ENCODE measurements at regions not wholly inside any gene's neighbourhood (a gene's known extent, or its start where the extent isn't known, plus 50 kb on each side); places are given as distances from the start of the nearest gene placed in this dataset.

DNA sequence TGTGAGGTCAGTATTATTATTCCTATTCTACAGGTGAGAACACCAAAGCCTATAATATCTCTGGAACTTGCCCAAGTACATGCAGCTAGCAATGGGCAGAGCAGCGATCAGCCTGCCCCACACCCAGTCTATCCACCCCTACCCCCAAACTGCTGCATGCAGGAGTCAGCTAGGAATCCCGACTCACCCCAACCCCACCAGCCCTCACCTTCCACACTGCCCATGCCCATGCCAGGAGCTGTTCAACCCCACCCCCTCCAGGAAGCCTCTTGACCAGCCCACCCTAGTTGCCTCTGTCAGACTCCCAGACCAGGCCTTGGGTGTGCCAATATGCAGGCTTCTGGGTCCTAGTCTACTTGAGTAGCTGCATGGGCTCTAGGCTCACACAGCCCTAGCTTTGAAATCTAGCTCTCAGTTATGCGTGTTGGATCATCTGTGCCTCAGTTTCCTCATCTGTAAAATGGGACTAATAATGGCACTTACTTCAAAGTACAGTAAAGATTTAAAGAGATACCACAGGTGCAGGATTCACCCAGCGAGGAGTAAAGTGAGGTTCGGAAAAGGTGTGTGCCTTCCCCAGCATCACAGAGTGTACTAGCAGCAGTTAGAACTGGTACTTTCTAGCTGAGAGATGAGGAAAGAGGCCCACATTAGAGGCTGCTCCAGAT lies 173.2 kb downstream of the VEGFA start:
- H3K4me1 ChIP-seq (ENCODE audit: control insufficient read depth, insufficient read depth, low read length, poor library complexity, severe bottlenecking), result peaks cover 14% of the 10 kb centered on the region
- whole genome bisulfite sequencing, 2 experiments (ENCODE audit: insufficient coverage in 2 of 2), result 93 to 95% methylated on average over 4 of the region's 5 CpGs
- H3K9me3 ChIP-seq (ENCODE audit: control insufficient read depth, low read length), result peaks cover 15% of the 10 kb centered on the region
- no peak overlapping the region for H3K4me3 ChIP-seq (ENCODE audit: extremely low read depth, insufficient read depth, low read length, poor library complexity, severe bottlenecking)
- H3K27ac ChIP-seq (ENCODE audit: low read depth, low read length, severe bottlenecking), result no peak overlapping the region
- no peaks in the 10 kb centered on the region for H3K36me3 ChIP-seq (ENCODE audit: control insufficient read depth, insufficient read depth, low read length)

DNA sequence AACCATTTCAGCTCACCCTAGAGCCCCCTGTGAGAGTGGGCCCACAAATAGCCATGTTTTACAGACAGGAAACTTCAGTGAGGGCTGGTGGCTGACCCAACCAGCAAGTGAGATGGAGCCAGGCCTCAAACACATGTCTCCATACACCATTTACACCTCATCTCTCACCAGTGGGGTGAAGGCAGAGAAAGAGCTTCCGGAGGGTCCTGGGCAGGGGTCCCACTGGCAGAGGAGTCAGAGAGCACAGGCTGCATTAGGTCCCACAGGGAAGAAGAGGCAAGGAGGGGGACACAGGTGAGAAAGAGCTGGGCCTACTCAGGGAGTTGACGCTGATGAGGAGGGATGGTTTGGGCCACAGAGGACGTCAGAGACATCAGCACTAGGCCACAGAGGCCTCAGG lies 172.6 kb downstream of the VEGFA start:
- H3K9me3 ChIP-seq (ENCODE audit: control insufficient read depth, low read length), result peaks cover 15% of the 10 kb centered on the region
- no peaks in the 10 kb centered on the region for H3K36me3 ChIP-seq (ENCODE audit: control insufficient read depth, insufficient read depth, low read length)
- peaks cover 20% of the 10 kb centered on the region for H3K4me1 ChIP-seq (ENCODE audit: control insufficient read depth, insufficient read depth, low read length, poor library complexity, severe bottlenecking)
- no peak overlapping the region for H3K4me3 ChIP-seq (ENCODE audit: extremely low read depth, insufficient read depth, low read length, poor library complexity, severe bottlenecking)
- 91 to 97% methylated on average over 2 to 3 of the region's 3 CpGs for WGBS, 2 experiments (ENCODE audit: insufficient coverage in 2 of 2)
- no peak overlapping the region for H3K27ac ChIP-seq (ENCODE audit: low read depth, low read length, severe bottlenecking)

DNA sequence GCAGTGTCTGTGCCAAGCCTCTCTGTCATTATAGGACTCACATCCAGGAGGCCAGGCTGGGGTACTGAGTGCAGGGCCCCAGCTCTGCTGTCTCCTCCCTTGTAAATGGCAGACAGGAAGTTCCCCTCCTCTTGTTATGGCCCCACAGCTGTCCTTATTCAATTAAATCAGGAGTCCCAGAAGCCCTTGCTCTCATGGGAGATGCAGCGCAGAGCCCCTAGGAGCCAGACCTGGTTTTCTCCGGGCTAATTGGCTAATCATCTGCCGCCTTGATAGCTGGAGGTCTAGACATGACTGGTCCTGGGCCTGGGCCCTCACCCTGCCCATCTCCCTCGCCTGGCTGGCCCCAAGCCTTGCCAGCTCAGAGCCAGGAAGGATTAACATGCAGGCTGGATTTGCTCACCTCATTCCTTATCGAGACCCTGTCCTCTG lies 172.0 kb downstream of the VEGFA start:
- H3K4me3 ChIP-seq (ENCODE audit: extremely low read depth, insufficient read depth, low read length, poor library complexity, severe bottlenecking), result no peak overlapping the region
- H3K4me1 ChIP-seq (ENCODE audit: control insufficient read depth, insufficient read depth, low read length, poor library complexity, severe bottlenecking), result peaks cover 20% of the 10 kb centered on the region
- peaks cover 15% of the 10 kb centered on the region for H3K9me3 ChIP-seq (ENCODE audit: control insufficient read depth, low read length)
- 74 to 90% methylated on average over 4 to 5 of the region's 5 CpGs for WGBS, 2 experiments (ENCODE audit: insufficient coverage in 2 of 2)
- no peaks in the 10 kb centered on the region for H3K36me3 ChIP-seq (ENCODE audit: control insufficient read depth, insufficient read depth, low read length)
- no peak overlapping the region for H3K27ac ChIP-seq (ENCODE audit: low read depth, low read length, severe bottlenecking)

DNA sequence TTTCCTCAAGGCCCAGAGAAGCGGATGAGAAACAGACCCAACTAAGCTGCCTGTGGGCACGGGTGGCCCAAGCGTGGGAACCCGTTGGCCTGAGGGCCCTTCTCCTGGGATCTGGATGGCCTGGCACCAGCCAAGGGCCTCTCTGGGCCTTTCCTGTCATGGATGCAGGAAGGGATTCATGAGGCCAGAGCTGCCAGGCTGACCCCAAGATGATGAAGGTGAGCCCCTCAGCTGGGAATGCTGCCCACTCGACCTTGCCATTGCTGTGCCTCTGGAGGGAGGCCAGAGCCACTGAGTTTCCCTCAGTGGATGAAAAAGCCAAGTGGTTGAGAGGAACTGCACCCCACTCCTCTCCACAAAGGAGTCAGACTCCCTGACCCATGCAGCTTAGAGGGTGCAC lies 171.2 kb downstream of the VEGFA start:
- WGBS, 2 experiments (ENCODE audit: insufficient coverage in 2 of 2), result 91 to 93% methylated on average over 5 of the region's 5 CpGs
- Histone ChIP-seq H3K9me3 (ENCODE audit: control insufficient read depth, low read length) (peaks cover 15% of the 10 kb centered on the region), H3K4me1 (ENCODE audit: control insufficient read depth, insufficient read depth, low read length, poor library complexity, severe bottlenecking) (peaks cover 20% of the 10 kb centered on the region), H3K4me3 (ENCODE audit: extremely low read depth, insufficient read depth, low read length, poor library complexity, severe bottlenecking) (no peak overlapping the region), H3K27ac (ENCODE audit: low read depth, low read length, severe bottlenecking) (no peak overlapping the region), H3K36me3 (ENCODE audit: control insufficient read depth, insufficient read depth, low read length) (no peaks in the 10 kb centered on the region)

DNA sequence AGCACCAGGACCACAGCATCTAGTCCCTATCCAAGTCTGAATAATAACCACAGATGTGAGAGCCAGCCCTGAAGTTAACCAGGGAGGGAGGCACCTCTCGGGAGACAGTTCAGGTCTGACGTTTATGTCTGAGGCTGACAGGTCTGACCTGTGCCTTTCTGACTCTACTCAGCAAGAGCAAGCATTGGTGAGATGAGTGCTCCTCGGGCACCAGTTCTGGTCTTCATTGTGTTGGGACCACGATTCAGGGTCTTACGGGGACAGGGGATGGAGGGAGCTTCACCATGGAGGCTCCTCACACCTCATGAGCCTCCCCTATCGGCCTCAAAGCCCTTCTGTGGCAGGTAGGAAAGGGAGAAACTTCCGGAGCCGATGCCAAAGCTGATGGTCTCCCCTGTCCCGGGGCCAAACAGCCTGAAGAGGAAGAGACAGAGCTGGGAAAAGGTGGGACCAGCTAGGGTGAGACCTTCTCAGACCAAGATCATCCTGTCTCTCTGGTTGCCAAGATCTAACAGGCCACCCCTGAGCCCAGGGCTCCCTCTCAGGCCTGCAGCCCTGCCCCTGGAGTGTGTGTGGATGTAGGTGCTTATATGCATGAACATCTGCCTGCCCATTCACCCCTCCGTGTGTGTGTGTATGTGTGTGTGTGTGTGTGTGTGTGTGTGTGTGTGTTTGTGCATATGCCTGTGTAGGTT lies 170.5 kb downstream of the VEGFA start:
- no peak overlapping the region for H3K4me3 ChIP-seq (ENCODE audit: extremely low read depth, insufficient read depth, low read length, poor library complexity, severe bottlenecking)
- H3K36me3 ChIP-seq (ENCODE audit: control insufficient read depth, insufficient read depth, low read length), result no peaks in the 10 kb centered on the region
- 92 to 96% methylated on average over 4 to 5 of the region's 10 CpGs for WGBS, 2 experiments (ENCODE audit: insufficient coverage in 2 of 2)
- H3K9me3 ChIP-seq (ENCODE audit: control insufficient read depth, low read length), result peaks cover 9% of the 10 kb centered on the region
- H3K4me1 ChIP-seq (ENCODE audit: control insufficient read depth, insufficient read depth, low read length, poor library complexity, severe bottlenecking), result peaks cover 20% of the 10 kb centered on the region
- H3K27ac ChIP-seq (ENCODE audit: low read depth, low read length, severe bottlenecking), result no peak overlapping the region

DNA sequence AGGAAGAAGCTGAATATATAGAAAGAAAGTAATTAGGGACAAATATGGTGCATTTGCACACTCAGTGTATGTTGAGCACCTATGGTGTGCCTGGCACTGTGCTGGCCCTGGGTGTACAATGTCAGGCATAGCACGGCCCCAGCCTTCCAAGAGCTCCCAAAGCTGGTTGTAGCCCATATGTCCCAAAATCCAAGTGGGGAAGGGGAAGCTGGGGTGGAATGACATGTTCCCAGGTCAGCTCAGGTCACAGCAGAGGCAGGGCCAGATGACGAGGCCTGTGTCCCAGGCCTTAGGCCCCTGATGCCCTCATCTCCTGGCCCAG lies 170.0 kb downstream of the VEGFA start:
- peaks cover 4% of the 10 kb centered on the region for H3K9me3 ChIP-seq (ENCODE audit: control insufficient read depth, low read length)
- 90 to 100% methylated on average over 2 of the region's 2 CpGs for WGBS, 2 experiments (ENCODE audit: insufficient coverage in 2 of 2)
- peaks cover 20% of the 10 kb centered on the region for H3K4me1 ChIP-seq (ENCODE audit: control insufficient read depth, insufficient read depth, low read length, poor library complexity, severe bottlenecking)
- no peak overlapping the region for H3K27ac ChIP-seq (ENCODE audit: low read depth, low read length, severe bottlenecking)
- no peaks in the 10 kb centered on the region for H3K36me3 ChIP-seq (ENCODE audit: control insufficient read depth, insufficient read depth, low read length)
- no peak overlapping the region for H3K4me3 ChIP-seq (ENCODE audit: extremely low read depth, insufficient read depth, low read length, poor library complexity, severe bottlenecking)

DNA sequence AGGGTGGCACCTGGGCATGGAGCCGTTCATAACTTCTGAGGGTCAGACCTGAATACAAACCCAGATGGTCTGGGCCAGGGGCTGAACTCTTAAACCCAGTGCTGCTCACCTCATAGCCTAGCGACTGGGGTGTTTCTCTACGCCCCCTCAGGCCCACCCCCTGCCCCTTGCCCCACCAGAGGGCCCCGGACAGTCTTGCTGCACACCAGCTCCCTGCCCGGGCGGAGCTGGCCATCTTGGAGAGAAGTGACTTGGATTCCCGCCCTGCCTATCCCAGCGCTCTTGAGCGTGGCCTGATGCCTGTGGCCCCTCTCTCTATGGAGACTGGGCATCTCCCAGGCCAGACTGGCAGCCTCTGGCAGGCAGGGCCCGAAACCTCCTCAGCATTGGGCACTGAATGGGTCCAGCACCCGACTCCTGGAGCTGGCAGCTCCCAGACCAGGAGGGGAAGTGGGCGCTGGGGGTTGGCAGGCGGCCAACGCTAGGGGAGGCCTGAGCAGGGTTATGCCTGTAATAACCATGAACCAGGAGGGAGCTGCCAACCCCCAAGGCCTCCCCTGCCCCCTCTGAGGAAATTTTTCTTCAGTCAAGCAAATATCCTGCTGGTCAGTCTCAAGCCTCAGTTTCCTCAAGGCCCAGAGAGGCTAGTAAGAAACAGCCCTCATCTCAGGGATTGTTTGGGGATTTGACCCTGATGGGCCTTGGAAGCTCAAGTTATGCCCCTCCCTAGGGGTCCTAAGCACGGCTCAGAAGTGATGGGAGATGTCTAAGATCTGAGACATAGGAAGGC lies 169.5 kb downstream of the VEGFA start:
- Histone ChIP-seq H3K27ac (ENCODE audit: low read depth, low read length, severe bottlenecking) (no peak overlapping the region), H3K4me3 (ENCODE audit: extremely low read depth, insufficient read depth, low read length, poor library complexity, severe bottlenecking) (no peak overlapping the region), H3K36me3 (ENCODE audit: control insufficient read depth, insufficient read depth, low read length) (no peaks in the 10 kb centered on the region), H3K9me3 (ENCODE audit: control insufficient read depth, low read length) (no peaks in the 10 kb centered on the region), H3K4me1 (ENCODE audit: control insufficient read depth, insufficient read depth, low read length, poor library complexity, severe bottlenecking) (peaks cover 21% of the 10 kb centered on the region)
- WGBS, 2 experiments (ENCODE audit: insufficient coverage in 2 of 2), result 93 to 96% methylated on average over 14 to 15 of the region's 15 CpGs

DNA sequence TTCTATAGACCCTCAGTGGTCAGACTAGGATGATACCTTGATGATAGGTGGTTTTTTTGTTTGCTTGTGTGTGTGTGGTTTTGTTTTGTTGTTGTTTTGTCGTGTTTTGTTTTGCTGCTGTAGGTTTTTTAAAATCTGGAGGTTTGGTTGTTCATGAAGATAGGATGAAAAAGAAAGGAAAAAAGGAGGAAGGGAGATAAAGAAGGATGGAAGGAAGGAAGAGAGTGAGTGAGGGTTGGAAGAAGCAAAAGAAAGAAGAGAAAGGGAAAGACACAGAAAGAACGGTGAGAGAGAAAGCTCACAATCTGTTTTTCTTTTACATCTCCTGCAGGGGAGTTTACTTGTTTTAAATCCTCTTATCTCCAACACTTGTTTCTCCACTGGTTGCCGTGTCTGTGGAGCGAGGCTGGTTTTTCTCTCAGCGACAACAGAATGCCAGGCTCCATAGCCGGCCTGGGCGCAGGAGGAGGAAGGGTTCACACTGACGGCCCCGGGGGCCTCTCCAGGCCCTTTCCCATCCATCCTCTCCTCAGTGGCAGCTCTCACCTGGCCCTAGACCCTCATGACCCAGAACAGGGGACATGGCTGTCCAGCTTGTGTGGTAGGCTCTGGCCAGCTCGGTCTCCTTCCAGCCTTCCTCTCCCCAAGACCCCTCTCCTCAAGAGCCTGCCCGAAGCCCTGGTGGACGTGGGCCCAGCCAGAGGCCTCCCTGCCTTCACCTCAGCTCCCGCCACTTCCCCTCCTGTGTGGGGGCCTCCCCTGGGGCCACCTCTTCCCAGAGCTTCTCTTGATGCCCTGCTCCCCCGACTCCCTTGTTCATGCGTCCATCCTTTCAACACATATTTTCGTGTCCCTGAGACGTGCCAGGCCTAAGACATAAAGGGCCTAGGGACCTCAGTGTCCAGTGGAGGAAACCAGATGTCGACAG lies 168.4 kb downstream of the VEGFA start:
- H3K4me1 ChIP-seq (ENCODE audit: control insufficient read depth, insufficient read depth, low read length, poor library complexity, severe bottlenecking), result peaks cover 17% of the 10 kb centered on the region
- H3K9me3 ChIP-seq (ENCODE audit: control insufficient read depth, low read length), result no peaks in the 10 kb centered on the region
- no peak overlapping the region for H3K4me3 ChIP-seq (ENCODE audit: extremely low read depth, insufficient read depth, low read length, poor library complexity, severe bottlenecking)
- 85% methylated on average over 14 to 17 of the region's 18 CpGs for WGBS, 2 experiments (ENCODE audit: insufficient coverage in 2 of 2)
- no peaks in the 10 kb centered on the region for H3K36me3 ChIP-seq (ENCODE audit: control insufficient read depth, insufficient read depth, low read length)
- H3K27ac ChIP-seq (ENCODE audit: low read depth, low read length, severe bottlenecking), result peak overlapping the region; percentile 41

DNA sequence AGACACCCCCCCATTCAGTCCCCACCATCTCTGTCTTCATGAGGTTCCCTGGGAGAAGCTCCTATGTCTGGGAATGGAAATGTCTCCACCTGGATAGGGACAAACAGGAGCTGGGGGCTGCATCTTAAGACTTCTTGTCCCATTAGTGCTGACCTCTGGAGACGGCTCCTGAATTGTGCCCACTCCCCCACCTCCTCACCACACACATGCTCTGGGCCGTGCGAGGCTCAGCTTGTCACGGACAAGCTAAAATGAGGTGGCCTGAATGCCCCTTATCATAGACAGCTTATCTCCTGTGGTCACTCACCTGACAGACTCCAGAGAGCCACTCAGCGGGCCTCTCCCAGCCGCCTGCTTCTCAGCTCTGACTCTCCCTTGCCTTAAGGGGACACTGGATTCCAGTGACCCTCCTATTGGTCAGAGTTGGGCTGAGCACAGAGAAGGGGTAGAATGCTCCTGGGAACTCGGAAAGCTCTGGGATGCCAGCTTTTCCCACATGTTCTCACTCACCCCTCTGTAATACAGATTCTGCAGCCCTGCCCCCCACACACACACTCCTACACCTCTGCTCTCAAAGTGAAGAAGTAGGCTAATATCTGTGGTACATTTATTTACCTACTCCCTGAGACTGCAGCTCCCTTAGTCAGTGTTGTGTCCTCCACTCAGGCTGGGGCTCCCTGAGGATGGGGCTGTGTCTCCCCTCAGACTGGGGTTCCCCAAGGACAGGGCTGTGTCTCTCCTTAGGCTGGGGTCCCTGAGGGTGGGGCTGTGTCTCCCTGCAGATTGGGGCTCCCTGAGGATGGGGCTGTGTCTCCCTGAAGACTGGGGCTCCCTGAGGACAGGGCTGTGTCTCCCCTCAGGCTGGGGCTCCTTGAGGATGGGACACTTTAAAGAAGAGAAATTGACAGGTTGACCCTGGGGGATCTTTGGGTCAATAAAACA lies 167.5 kb downstream of the VEGFA start:
- Histone ChIP-seq H3K27ac (ENCODE audit: low read depth, low read length, severe bottlenecking) (peak overlapping the region; percentile 41), H3K36me3 (ENCODE audit: control insufficient read depth, insufficient read depth, low read length) (no peaks in the 10 kb centered on the region), H3K9me3 (ENCODE audit: control insufficient read depth, low read length) (no peaks in the 10 kb centered on the region), H3K4me1 (ENCODE audit: control insufficient read depth, insufficient read depth, low read length, poor library complexity, severe bottlenecking) (peaks cover 26% of the 10 kb centered on the region), H3K4me3 (ENCODE audit: extremely low read depth, insufficient read depth, low read length, poor library complexity, severe bottlenecking) (no peak overlapping the region)
- WGBS, 2 experiments (ENCODE audit: insufficient coverage in 2 of 2), result 59 to 64% methylated on average over 4 to 6 of the region's 7 CpGs

All from mesodermal cell (in vitro differentiated cells).